GM12874 (cell line): ENCODE measurements at regions not wholly inside any gene's neighbourhood (a gene's known extent, or its start where the extent isn't known, plus 50 kb on each side); places are given as distances from the start of the nearest gene placed in this dataset.

Experiments used
- CTCF ChIP-seq: IDR thresholded peaks from 2 replicates; pipeline ENCODE4 v1.5.1; 2011; ENCODE audit warnings: low read depth, mild to moderate bottlenecking, control low read depth, low read length, moderate library complexity; ENCODE audit not compliant: insufficient read depth

- no peak for TF ChIP-seq CTCF
Observed at GRCh38 chr2:120909102-120909501, 173.4 kb downstream of the GLI2 start.

- no peak for TF ChIP-seq CTCF
Observed at GRCh38 chr2:120910164-120910563, 174.5 kb downstream of the GLI2 start.

GRCh38 chr2:120910956-120911951, 175.6 kb downstream of the GLI2 start:
- TF ChIP-seq CTCF: no peak

GRCh38 chr2:120912101-120912985, 176.7 kb downstream of the GLI2 start:
- no peak for TF ChIP-seq CTCF

GRCh38 chr2:120913972-120914838, 178.5 kb downstream of the GLI2 start:
- TF ChIP-seq CTCF: no peak

GRCh38 chr2:120914839-120915521, 179.3 kb downstream of the GLI2 start:
- TF ChIP-seq CTCF: no peak
